Hepatocyte (in vitro differentiated cells): ENCODE measurements at regions not wholly inside any gene's neighbourhood (a gene's known extent, or its start where the extent isn't known, plus 50 kb on each side); places are given as distances from the start of the nearest gene placed in this dataset.

Source experiments
- EZH2 ChIP-seq: fragments of 200-600 bp; sonication (generic); IDR thresholded peaks from 2 replicates; pipeline ENCODE4 v1.6.1; 2016; ENCODE audit warnings: antibody characterized with exemption, mild to moderate bottlenecking, borderline replicate concordance
- EZH2phosphoT487 ChIP-seq: fragments of 200-600 bp; sonication (generic); IDR thresholded peaks from one replicate; pipeline ENCODE4 v1.6.1; 2018; ENCODE audit warnings: antibody characterized with exemption, mild to moderate bottlenecking, low read depth, moderate library complexity; ENCODE audit not compliant: unreplicated experiment, severe bottlenecking
- TF ChIP-seq, protein P1 (sequence below): fragments of 200-600 bp; sonication (generic); IDR thresholded peaks from 2 replicates; pipeline ENCODE4 v1.5.1; 2016; ENCODE audit warnings: antibody characterized with exemption, mild to moderate bottlenecking; ENCODE audit not compliant: poor library complexity

DNA sequence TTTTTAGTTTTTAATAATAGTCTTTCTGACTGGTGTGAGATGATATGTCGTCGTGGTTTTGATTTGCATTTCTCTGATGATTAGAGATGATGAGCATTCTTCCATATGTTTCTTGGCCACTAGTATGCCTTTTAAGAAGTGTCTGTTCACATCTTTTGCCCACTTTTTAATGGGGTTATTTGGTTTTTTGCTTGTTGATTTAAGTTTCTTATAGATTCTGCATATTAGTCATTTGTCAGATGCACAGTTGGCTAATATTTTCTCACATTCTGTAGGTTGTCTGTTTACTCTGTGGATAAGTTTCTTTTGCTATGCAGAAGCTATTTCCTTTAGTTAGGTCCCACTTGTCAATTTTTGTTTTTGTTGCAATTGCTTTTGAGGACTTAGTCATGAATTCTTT, 185.4 kb downstream of the SUCNR1 start:
- TF ChIP-seq, protein P1, sequence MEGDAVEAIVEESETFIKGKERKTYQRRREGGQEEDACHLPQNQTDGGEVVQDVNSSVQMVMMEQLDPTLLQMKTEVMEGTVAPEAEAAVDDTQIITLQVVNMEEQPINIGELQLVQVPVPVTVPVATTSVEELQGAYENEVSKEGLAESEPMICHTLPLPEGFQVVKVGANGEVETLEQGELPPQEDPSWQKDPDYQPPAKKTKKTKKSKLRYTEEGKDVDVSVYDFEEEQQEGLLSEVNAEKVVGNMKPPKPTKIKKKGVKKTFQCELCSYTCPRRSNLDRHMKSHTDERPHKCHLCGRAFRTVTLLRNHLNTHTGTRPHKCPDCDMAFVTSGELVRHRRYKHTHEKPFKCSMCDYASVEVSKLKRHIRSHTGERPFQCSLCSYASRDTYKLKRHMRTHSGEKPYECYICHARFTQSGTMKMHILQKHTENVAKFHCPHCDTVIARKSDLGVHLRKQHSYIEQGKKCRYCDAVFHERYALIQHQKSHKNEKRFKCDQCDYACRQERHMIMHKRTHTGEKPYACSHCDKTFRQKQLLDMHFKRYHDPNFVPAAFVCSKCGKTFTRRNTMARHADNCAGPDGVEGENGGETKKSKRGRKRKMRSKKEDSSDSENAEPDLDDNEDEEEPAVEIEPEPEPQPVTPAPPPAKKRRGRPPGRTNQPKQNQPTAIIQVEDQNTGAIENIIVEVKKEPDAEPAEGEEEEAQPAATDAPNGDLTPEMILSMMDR: no peak
- TF ChIP-seq EZH2 (no peak), EZH2phosphoT487 (no peak)
